ENCODE measurements at regions not wholly inside any gene's neighbourhood (a gene's known extent, or its start where the extent isn't known, plus 50 kb on each side); places are given as distances from the start of the nearest gene placed in this dataset.

GRCh38 chr6:67882436-67883311 lies 752.4 kb upstream of the ADGRB3 start:
- TF ChIP-seq CTCF (IDR thresholded peaks at IDR 0.05; ENCODE audit: extremely low read depth in 1 of 2, insufficient read depth in 1 of 2, low read depth in 1 of 2, low read length in 2 of 2) (no peak), EZH2 (IDR thresholded peaks at IDR 0.05; ENCODE audit: borderline replicate concordance, low read depth, low read length, severe bottlenecking) (no peak)

Measured in endothelial cell of umbilical vein (primary cell).